ENCODE measurements at regions not wholly inside any gene's neighbourhood (a gene's known extent, or its start where the extent isn't known, plus 50 kb on each side); places are given as distances from the start of the nearest gene placed in this dataset.

DNA sequence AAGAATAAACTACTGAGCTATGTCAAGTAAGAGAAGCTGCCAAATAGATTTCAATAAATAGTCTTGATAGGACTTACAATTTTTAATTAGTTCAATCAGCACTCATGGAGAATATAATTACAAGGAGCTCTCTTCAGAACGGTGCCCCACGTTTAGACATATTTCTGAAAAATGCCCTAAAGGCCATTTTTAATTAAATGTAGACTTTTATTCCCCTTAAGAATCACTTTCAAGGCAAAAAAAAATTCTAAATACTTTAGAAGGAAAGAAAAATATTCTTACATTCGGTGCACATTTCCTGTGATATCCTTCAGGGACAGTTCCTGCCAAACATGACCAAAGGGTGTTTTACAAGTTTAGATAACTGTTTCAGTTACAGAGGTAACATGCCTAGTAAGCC lies 202.5 kb upstream of the CDH7 start:
- TF ChIP-seq, protein P1, sequence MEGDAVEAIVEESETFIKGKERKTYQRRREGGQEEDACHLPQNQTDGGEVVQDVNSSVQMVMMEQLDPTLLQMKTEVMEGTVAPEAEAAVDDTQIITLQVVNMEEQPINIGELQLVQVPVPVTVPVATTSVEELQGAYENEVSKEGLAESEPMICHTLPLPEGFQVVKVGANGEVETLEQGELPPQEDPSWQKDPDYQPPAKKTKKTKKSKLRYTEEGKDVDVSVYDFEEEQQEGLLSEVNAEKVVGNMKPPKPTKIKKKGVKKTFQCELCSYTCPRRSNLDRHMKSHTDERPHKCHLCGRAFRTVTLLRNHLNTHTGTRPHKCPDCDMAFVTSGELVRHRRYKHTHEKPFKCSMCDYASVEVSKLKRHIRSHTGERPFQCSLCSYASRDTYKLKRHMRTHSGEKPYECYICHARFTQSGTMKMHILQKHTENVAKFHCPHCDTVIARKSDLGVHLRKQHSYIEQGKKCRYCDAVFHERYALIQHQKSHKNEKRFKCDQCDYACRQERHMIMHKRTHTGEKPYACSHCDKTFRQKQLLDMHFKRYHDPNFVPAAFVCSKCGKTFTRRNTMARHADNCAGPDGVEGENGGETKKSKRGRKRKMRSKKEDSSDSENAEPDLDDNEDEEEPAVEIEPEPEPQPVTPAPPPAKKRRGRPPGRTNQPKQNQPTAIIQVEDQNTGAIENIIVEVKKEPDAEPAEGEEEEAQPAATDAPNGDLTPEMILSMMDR (optimal IDR thresholded peaks at IDR 0.05 in 1 of 3, IDR thresholded peaks at IDR 0.05 in 1 of 3, conservative IDR thresholded peaks at IDR 0.05 in 1 of 3; ENCODE audit: extremely low read depth in 1 of 3, insufficient read depth in 2 of 3, low read length in 3 of 3) = no peak
- TF ChIP-seq EZH2 (IDR thresholded peaks at IDR 0.05; ENCODE audit: low read length) = no peak

Measured in keratinocyte (primary cell).